ENCODE measurements at regions not wholly inside any gene's neighbourhood (a gene's known extent, or its start where the extent isn't known, plus 50 kb on each side); places are given as distances from the start of the nearest gene placed in this dataset.

- TF ChIP-seq ZNF645 (tag by site-specific recombination; IDR thresholded peaks at IDR 0.05) (no peak), ZNF148 (tag by site-specific recombination; IDR thresholded peaks at IDR 0.05; ENCODE audit: borderline replicate concordance) (no peak), ZNF792 (tag by site-specific recombination; IDR thresholded peaks at IDR 0.05) (no peak), ZXDB (tag by site-specific recombination; IDR thresholded peaks at IDR 0.05) (no peak), ZNF157 (tag by site-specific recombination; IDR thresholded peaks at IDR 0.05) (no peak), BCL11A (tag by site-specific recombination; IDR thresholded peaks at IDR 0.05; ENCODE audit: low read depth) (no peak), ZNF488 (tag by site-specific recombination; IDR thresholded peaks at IDR 0.05) (no peak)
Measured at GRCh38 chr3:35867791-35868190, 228.5 kb downstream of the ARPP21 start (continued).

- TF ChIP-seq ZBTB7A (tag by site-specific recombination; IDR thresholded peaks at IDR 0.05; ENCODE audit: low read depth) (no peak), ZSCAN4 (tag by site-specific recombination; IDR thresholded peaks at IDR 0.05) (no peak), GFI1B (tag by site-specific recombination; IDR thresholded peaks at IDR 0.05) (no peak), ZNF248 (tag by site-specific recombination; IDR thresholded peaks at IDR 0.05) (no peak), ZNF366 (tag by site-specific recombination; conservative IDR thresholded peaks at IDR 0.05) (no peak), ZNF148 (tag by site-specific recombination; IDR thresholded peaks at IDR 0.05; ENCODE audit: borderline replicate concordance) (no peak), ZBTB49 (tag by site-specific recombination; IDR thresholded peaks at IDR 0.05; ENCODE audit: low read depth) (no peak), ZNF600 (tag by site-specific recombination; IDR thresholded peaks at IDR 0.05) (no peak), ZNF140 (tag by site-specific recombination; IDR thresholded peaks at IDR 0.05) (no peak)
- CTCF ChIA-PET: interaction anchor here (0.7 to 1.7 kb wide), 3 partner anchors 38 to 1985 kb away, joined by 3 to 8 read pairs (median 3); no protein-coding TSS in a partner anchor
- POLR2A ChIA-PET: no interaction called here
- H3K4me3 ChIP-seq (ENCODE audit: low read depth, low read length): no peak overlapping the region
- no peaks in the 10 kb centered on the region for H3K4me1 ChIP-seq (ENCODE audit: control insufficient read depth, insufficient read depth, low read length)
- H3K9me3 ChIP-seq (ENCODE audit: control insufficient read depth, insufficient read depth, low read depth, low read length): no peaks in the 10 kb centered on the region
- no peak overlapping the region for H3K27ac ChIP-seq (ENCODE audit: extremely low read depth, low read depth, low read length)
- H3K36me3 ChIP-seq (ENCODE audit: control insufficient read depth in 2 of 2, insufficient read depth in 1 of 2, low read length in 2 of 2): no peaks in the 10 kb centered on the region
Measured at GRCh38 chr3:35871009-35871408, 231.7 kb downstream of the ARPP21 start.

Data from HEK293 (cell line).